H1 (cell line): ENCODE measurements at regions not wholly inside any gene's neighbourhood (a gene's known extent, or its start where the extent isn't known, plus 50 kb on each side); places are given as distances from the start of the nearest gene placed in this dataset.

Experiments used
- CTCF ChIA-PET: fragments of 300-600 bp; sonication (Branson Sonifier 250); formaldehyde crosslinking; loops from one replicate; lab custom pipeline; 2021; ENCODE audit not compliant: partially characterized antibody; lab: Charles Lee
- POLR2A ChIA-PET: fragments of 300-600 bp; sonication (Branson Sonifier 250); formaldehyde crosslinking; loops from one replicate; lab custom pipeline; 2021; ENCODE audit warnings: inconsistent platforms; ENCODE audit not compliant: partially characterized antibody; lab: Charles Lee
- DNase-seq, 2 experiments: peaks; one replicate each; pipeline versions ENCODE4 v3.0.0 to v3.0.0-alpha.2; 2010 to 2022; ENCODE audit warnings: low spot score in 2 of 2, low read depth in 1 of 2, mixed read lengths in 1 of 2
- FAIRE-seq: peaks from 2 replicates; lab custom pipeline; 2011; peaks lifted over from hg19 to GRCh38; lab: Jason Lieb, UNC
- H2AFZ ChIP-seq: 2 replicates; pipeline ENCODE4 v1.8.1; 2012; ENCODE audit warnings: low read length, inconsistent platforms
- H2AK5ac ChIP-seq: 2 replicates; pipeline ENCODE4 v1.6.1; 2013; ENCODE audit warnings: low read depth, low read length
- H2BK120ac ChIP-seq: replicated peaks from 2 replicates; pipeline ENCODE3; 2013; ENCODE audit warnings: low read depth, low read length, inconsistent platforms
- H2BK12ac ChIP-seq: 2 replicates; pipeline ENCODE4 v1.6.1; 2013; ENCODE audit warnings: low read depth, low read length
- H2BK15ac ChIP-seq: 2 replicates; pipeline ENCODE4 v1.6.1; 2013; ENCODE audit warnings: low read length
- H2BK20ac ChIP-seq: 2 replicates; pipeline ENCODE4 v1.6.1; 2013; ENCODE audit warnings: low read length
- H2BK5ac ChIP-seq: 2 replicates; pipeline ENCODE4 v1.6.1; 2013; ENCODE audit warnings: low read depth, low read length
- H3K14ac ChIP-seq: 2 replicates; pipeline ENCODE4 v1.6.1; 2013; ENCODE audit warnings: inconsistent platforms; ENCODE audit not compliant: insufficient read length
- H3K18ac ChIP-seq: 2 replicates; pipeline ENCODE4 v1.6.1; 2013; ENCODE audit warnings: low read length; ENCODE audit errors: extremely low read depth
- H3K23ac ChIP-seq: 2 replicates; pipeline ENCODE4 v1.6.1; 2013; ENCODE audit warnings: inconsistent platforms; ENCODE audit not compliant: insufficient read length
- H3K23me2 ChIP-seq: 2 replicates; pipeline ENCODE4 v1.6.1; 2013; ENCODE audit warnings: low read depth, low read length
- H3K27ac ChIP-seq: 2 replicates; pipeline ENCODE4 v1.6.1; 2011; ENCODE audit warnings: low read depth, low read length, inconsistent platforms
- H3K27me3 ChIP-seq, 4 experiments: replicated peaks in 1 of 4; 1 replicate in 1 of 4; 2 replicates in 3 of 4; pipeline versions ENCODE4 v1.6.1 to v1.8.1; 2011 to 2013; ENCODE audit warnings: low read length in 3 of 4, mild to moderate bottlenecking in 3 of 4, inconsistent platforms in 2 of 4, mixed read lengths in 2 of 4, moderate library complexity in 1 of 4; ENCODE audit not compliant: control insufficient read depth in 3 of 4, insufficient read depth in 3 of 4; ENCODE audit errors: extremely low read depth in 1 of 4
- H3K36me3 ChIP-seq, 4 experiments: 2 replicates each; pipeline versions ENCODE4 v1.6.1 to v1.8.1; 2011 to 2013; ENCODE audit warnings: mild to moderate bottlenecking in 4 of 4, low read length in 3 of 4, moderate library complexity in 2 of 4, control low read depth in 1 of 4, inconsistent platforms in 1 of 4; ENCODE audit not compliant: insufficient read depth in 4 of 4, control insufficient read depth in 2 of 4
- H3K4ac ChIP-seq: replicated peaks from 2 replicates; pipeline ENCODE3; 2013; ENCODE audit warnings: low read length, low read depth, mixed read lengths, inconsistent platforms; ENCODE audit not compliant: insufficient read length
- H3K4me1 ChIP-seq, 4 experiments: replicated peaks in 1 of 4; 1 replicate in 1 of 4; 2 replicates in 3 of 4; pipeline versions ENCODE4 v1.6.1 to v1.8.1; 2011 to 2013; ENCODE audit warnings: low read length in 3 of 4, inconsistent platforms in 2 of 4, mixed read lengths in 1 of 4; ENCODE audit not compliant: insufficient read depth in 4 of 4, control insufficient read depth in 3 of 4
- H3K4me2 ChIP-seq, 2 experiments: 2 replicates each; pipeline versions ENCODE4 v1.6.1 to v1.8.1; 2011 to 2013; ENCODE audit warnings: low read depth in 2 of 2, low read length in 2 of 2, control low read depth in 1 of 2, inconsistent platforms in 1 of 2, mild to moderate bottlenecking in 1 of 2; ENCODE audit not compliant: insufficient read depth in 1 of 2
- H3K4me3 ChIP-seq, 4 experiments: fragments of 200-600, 300-600 bp in 1 of 4; sonication (generic), shearing (Covaris generic), sonication (Bioruptor Twin) in 1 of 4; 2 replicates each; pipeline versions ENCODE4 v1.5.1 to v1.8.1; 2011 to 2016; ENCODE audit warnings: low read length in 4 of 4, low read depth in 3 of 4, control low read depth in 2 of 4, inconsistent platforms in 2 of 4, mild to moderate bottlenecking in 2 of 4, mixed read lengths in 1 of 4, moderate library complexity in 1 of 4; ENCODE audit not compliant: insufficient read depth in 2 of 4; ENCODE audit errors: extremely low read depth in 1 of 4
- H3K56ac ChIP-seq: replicated peaks from 2 replicates; pipeline ENCODE3; 2013; ENCODE audit warnings: low read depth, mild to moderate bottlenecking, mixed read lengths, low read length, inconsistent platforms; ENCODE audit not compliant: insufficient read length
- H3K79me1 ChIP-seq: 2 replicates; pipeline ENCODE4 v1.6.1; 2013; ENCODE audit warnings: low read depth, low read length, control low read depth
- H3K79me2 ChIP-seq, 2 experiments: 2 replicates each; pipeline versions ENCODE4 v1.6.1 to v1.8.1; 2012 to 2013; ENCODE audit warnings: low read length in 2 of 2, mild to moderate bottlenecking in 2 of 2, inconsistent platforms in 1 of 2; ENCODE audit not compliant: insufficient read depth in 2 of 2, control insufficient read depth in 1 of 2
- H3K9ac ChIP-seq, 4 experiments: replicated peaks in 1 of 4; 1 replicate in 1 of 4; 2 replicates in 3 of 4; pipeline versions ENCODE4 v1.6.1 to v1.8.1; 2011 to 2013; ENCODE audit warnings: low read depth in 3 of 4, low read length in 3 of 4, control low read depth in 2 of 4, mild to moderate bottlenecking in 2 of 4, moderate library complexity in 2 of 4, inconsistent platforms in 1 of 4; ENCODE audit errors: extremely low read depth in 1 of 4
- H3K9me3 ChIP-seq, 2 experiments: 2 replicates each; pipeline versions ENCODE4 v1.6.1 to v1.8.1; 2012 to 2013; ENCODE audit warnings: mild to moderate bottlenecking in 2 of 2, moderate library complexity in 2 of 2, control low read depth in 1 of 2, inconsistent platforms in 1 of 2, low read depth in 1 of 2, low read length in 1 of 2, mixed read lengths in 1 of 2; ENCODE audit not compliant: insufficient read depth in 2 of 2
- H4K20me1 ChIP-seq, 2 experiments: replicated peaks in 1 of 2; 2 replicates each; pipeline versions ENCODE3 to v1.8.1; 2011 to 2013; ENCODE audit warnings: inconsistent platforms in 2 of 2, low read length in 2 of 2, mild to moderate bottlenecking in 1 of 2; ENCODE audit not compliant: insufficient read depth in 2 of 2, control insufficient read depth in 1 of 2
- H4K5ac ChIP-seq: 2 replicates; pipeline ENCODE4 v1.6.1; 2013; ENCODE audit warnings: low read length, low read depth, mixed read lengths, inconsistent platforms; ENCODE audit not compliant: insufficient read length
- H4K8ac ChIP-seq: 2 replicates; pipeline ENCODE4 v1.8.0; 2013; ENCODE audit warnings: mild to moderate bottlenecking, moderate library complexity, low read length, inconsistent platforms; ENCODE audit not compliant: insufficient read depth; ENCODE audit errors: extremely low read depth
- H4K91ac ChIP-seq: replicated peaks from 2 replicates; pipeline ENCODE3; 2013; ENCODE audit warnings: low read length, mixed read lengths, inconsistent platforms; ENCODE audit not compliant: insufficient read length
- BCL11A ChIP-seq, 2 experiments: IDR thresholded peaks; one replicate each; pipeline ENCODE4 v1.6.1; 2011; ENCODE audit warnings: low read depth in 2 of 2, low read length in 2 of 2, mild to moderate bottlenecking in 2 of 2
- FOSL1 ChIP-seq: IDR thresholded peaks from 2 replicates; pipeline ENCODE4 v1.6.1; 2011; ENCODE audit warnings: mild to moderate bottlenecking, low read depth, low read length, moderate library complexity; ENCODE audit not compliant: insufficient read depth
- GABPA ChIP-seq: IDR thresholded peaks from 2 replicates; pipeline ENCODE4 v1.6.1; 2011; ENCODE audit warnings: mild to moderate bottlenecking, low read length, moderate library complexity, borderline replicate concordance; ENCODE audit not compliant: insufficient read depth
- HDAC6 ChIP-seq: IDR thresholded peaks from one replicate; pipeline ENCODE4 v1.7.1; 2012; ENCODE audit warnings: low read depth, mild to moderate bottlenecking, inconsistent platforms, low read length, moderate library complexity
- MAX ChIP-seq: IDR thresholded peaks from 2 replicates; pipeline ENCODE4 v1.6.1; 2012; ENCODE audit warnings: inconsistent platforms
- NRF1 ChIP-seq: IDR thresholded peaks from 2 replicates; pipeline ENCODE4 v1.6.1; 2011; ENCODE audit warnings: mild to moderate bottlenecking, low read depth, low read length, improper control_type of control experiment
- POLR2AphosphoS5 ChIP-seq: IDR thresholded peaks from 2 replicates; pipeline ENCODE4 v1.6.1; 2011; ENCODE audit warnings: low read depth, low read length
- RAD21 ChIP-seq, 2 experiments: IDR thresholded peaks in 1 of 2; conservative IDR thresholded peaks in 1 of 2; 2 replicates each; pipeline ENCODE4 v1.6.1; 2011; ENCODE audit warnings: low read depth in 2 of 2, low read length in 2 of 2, improper control_type of control experiment in 1 of 2, inconsistent platforms in 1 of 2, mild to moderate bottlenecking in 1 of 2, moderate library complexity in 1 of 2
- WGBS, 2 experiments: shearing (Covaris generic) in 1 of 2; methylation state at CpG; one replicate each; pipeline versions ENCODE4 v1.1.6 to v1.1.7; 2013 to 2015; ENCODE audit warnings: low lambda C conversion rate in 2 of 2, mixed read lengths in 2 of 2, inconsistent platforms in 1 of 2, low coverage in 1 of 2, missing lambda C conversion rate in 1 of 2; ENCODE audit not compliant: insufficient replicate concordance in 2 of 2, insufficient coverage in 1 of 2, insufficient read length in 1 of 2; ENCODE audit errors: extremely low coverage in 1 of 2, missing lambda C conversion rate in 1 of 2; 5-methylcytosine and 5-hydroxymethylcytosine counted together
- TF ChIP-seq, protein P1 (sequence below): IDR thresholded peaks from 2 replicates; pipeline ENCODE4 v1.6.1; 2012; ENCODE audit warnings: low read length, inconsistent platforms
- TF ChIP-seq, protein P2 (sequence below): IDR thresholded peaks from 2 replicates; pipeline ENCODE4 v1.6.1; 2012; ENCODE audit warnings: inconsistent platforms

- Histone ChIP-seq H3K79me1 (no peaks in the 10 kb centered on the region), H2AFZ (peak overlapping the region; percentile 54; the same call in 1 of the 2 replicates), H3K9me3 (no peaks in the 10 kb centered on the region), H3K23me2 (no peaks in the 10 kb centered on the region), H4K20me1 (no peaks in the 10 kb centered on the region), H2BK15ac (no peak overlapping the region), H2BK120ac (no peak overlapping the region), H2BK5ac (no peak overlapping the region), H4K5ac (no peak overlapping the region), H3K36me3 (no peaks in the 10 kb centered on the region), H3K27me3 (no peaks in the 10 kb centered on the region), H3K79me2 (no peaks in the 10 kb centered on the region), H3K27ac (no peak overlapping the region), H3K4me3 (no peak overlapping the region), H2BK20ac (no peak overlapping the region), H2BK12ac (no peak overlapping the region), H3K14ac (no peak overlapping the region), H3K18ac (no peak overlapping the region), H3K4me2 (no peak overlapping the region), H3K4me1 (no peaks in the 10 kb centered on the region), H3K9ac (no peak overlapping the region), H3K4ac (no peak overlapping the region), H4K8ac (no peak overlapping the region), H4K91ac (no peak overlapping the region), H3K23ac (no peak overlapping the region), H2AK5ac (no peak overlapping the region), H3K56ac (no peak overlapping the region)
- 92% methylated on average over 4 of the region's 4 CpGs; no CpG with 5 or more reads in 1 of the 2 experiments for WGBS, 2 experiments
- POLR2A ChIA-PET = no interaction called here
- no peak for FAIRE-seq
- DNase-seq = no peak
- CTCF ChIA-PET = interaction anchor here (0.6 to 1.0 kb wide), 3 partner anchors 17 to 1247 kb away, joined by 3 read pairs; no protein-coding TSS in a partner anchor
- TF ChIP-seq POLR2AphosphoS5 (no peak), BCL11A (IDR thresholded peaks at IDR 0.05; ENCODE audit: low read depth in 2 of 2, low read length in 2 of 2) (no peak), FOSL1 (no peak), HDAC6 (no peak), RAD21 (IDR thresholded peaks at IDR 0.05 in 1 of 2, conservative IDR thresholded peaks at IDR 0.05 in 1 of 2; ENCODE audit: low read depth in 2 of 2, low read length in 2 of 2) (no peak), MAX (no peak), GABPA (no peak), NRF1 (no peak)
- TF ChIP-seq, protein P1, sequence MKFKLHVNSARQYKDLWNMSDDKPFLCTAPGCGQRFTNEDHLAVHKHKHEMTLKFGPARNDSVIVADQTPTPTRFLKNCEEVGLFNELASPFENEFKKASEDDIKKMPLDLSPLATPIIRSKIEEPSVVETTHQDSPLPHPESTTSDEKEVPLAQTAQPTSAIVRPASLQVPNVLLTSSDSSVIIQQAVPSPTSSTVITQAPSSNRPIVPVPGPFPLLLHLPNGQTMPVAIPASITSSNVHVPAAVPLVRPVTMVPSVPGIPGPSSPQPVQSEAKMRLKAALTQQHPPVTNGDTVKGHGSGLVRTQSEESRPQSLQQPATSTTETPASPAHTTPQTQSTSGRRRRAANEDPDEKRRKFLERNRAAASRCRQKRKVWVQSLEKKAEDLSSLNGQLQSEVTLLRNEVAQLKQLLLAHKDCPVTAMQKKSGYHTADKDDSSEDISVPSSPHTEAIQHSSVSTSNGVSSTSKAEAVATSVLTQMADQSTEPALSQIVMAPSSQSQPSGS = no peak
- TF ChIP-seq, protein P2, sequence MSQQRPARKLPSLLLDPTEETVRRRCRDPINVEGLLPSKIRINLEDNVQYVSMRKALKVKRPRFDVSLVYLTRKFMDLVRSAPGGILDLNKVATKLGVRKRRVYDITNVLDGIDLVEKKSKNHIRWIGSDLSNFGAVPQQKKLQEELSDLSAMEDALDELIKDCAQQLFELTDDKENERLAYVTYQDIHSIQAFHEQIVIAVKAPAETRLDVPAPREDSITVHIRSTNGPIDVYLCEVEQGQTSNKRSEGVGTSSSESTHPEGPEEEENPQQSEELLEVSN = no peak
These were observed 131.3 kb upstream of the RAP1B start for GRCh38 chr12:68479261-68479895.
